Duodenal mucosa (tissue), 2 donors: ENCODE measurements at regions not wholly inside any gene's neighbourhood (a gene's known extent, or its start where the extent isn't known, plus 50 kb on each side); places are given as distances from the start of the nearest gene placed in this dataset.

Experiments
- H3K27ac ChIP-seq: one replicate; pipeline ENCODE4 v1.7.0; 2013; ENCODE audit warnings: low read depth, low read length
- H3K27me3 ChIP-seq, 2 donors: one replicate each; pipeline ENCODE4 v1.7.0; 2013; ENCODE audit warnings: low read length in 2 of 2, control low read depth in 1 of 2; ENCODE audit not compliant: insufficient read depth in 2 of 2, control insufficient read depth in 1 of 2
- H3K36me3 ChIP-seq, 2 donors: one replicate each; pipeline ENCODE4 v1.7.0; 2013; ENCODE audit warnings: low read length in 2 of 2, control low read depth in 1 of 2; ENCODE audit not compliant: insufficient read depth in 2 of 2, control insufficient read depth in 1 of 2
- H3K4me1 ChIP-seq, 2 donors: one replicate each; pipeline ENCODE4 v1.7.0; 2013; ENCODE audit warnings: low read length in 2 of 2, control low read depth in 1 of 2; ENCODE audit not compliant: insufficient read depth in 2 of 2, control insufficient read depth in 1 of 2
- H3K4me3 ChIP-seq, 2 donors: one replicate each; pipeline ENCODE4 v1.7.0; 2013; ENCODE audit warnings: low read length in 2 of 2, low read depth in 1 of 2
- H3K9ac ChIP-seq, 2 donors: one replicate each; pipeline ENCODE4 v1.7.0; 2013; ENCODE audit warnings: low read length in 2 of 2, low read depth in 1 of 2
- H3K9me3 ChIP-seq, 2 donors: one replicate each; pipeline ENCODE4 v1.7.0; 2013; ENCODE audit warnings: low read length in 2 of 2, control low read depth in 1 of 2; ENCODE audit not compliant: control insufficient read depth in 1 of 2

DNA sequence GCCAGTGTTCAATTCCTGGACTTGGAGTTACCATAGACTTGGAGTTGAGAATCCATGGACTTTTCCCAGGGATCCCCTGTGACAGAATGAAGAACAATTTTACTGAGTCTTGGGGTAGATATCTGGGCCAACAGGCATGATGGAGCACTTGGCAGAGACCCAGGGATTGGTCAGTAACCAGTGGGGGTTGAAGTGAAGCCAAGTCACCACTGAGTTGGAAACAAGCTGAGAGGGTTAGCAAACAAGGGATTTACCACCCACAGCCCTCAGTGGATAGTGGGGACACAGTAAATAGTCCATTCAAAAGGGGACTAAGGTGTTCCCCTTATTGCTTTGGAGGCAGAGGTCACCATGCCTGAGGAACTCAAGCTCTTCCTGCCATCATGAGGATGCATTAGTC is 281.7 kb downstream of the PPP1R2C start:
- H3K9ac ChIP-seq, result no peak overlapping the region
- no peaks in the 10 kb centered on the region for H3K36me3 ChIP-seq
- H3K9me3 ChIP-seq, result no peaks in the 10 kb centered on the region
- no peak overlapping the region for H3K27ac ChIP-seq
- no peak overlapping the region for H3K4me3 ChIP-seq
- H3K4me1 ChIP-seq, result no peaks in the 10 kb centered on the region
- no peaks in the 10 kb centered on the region for H3K27me3 ChIP-seq

GRCh38 chrX:42495139-42495538 is 282.8 kb downstream of the PPP1R2C start:
- H3K9me3 ChIP-seq, result no peaks in the 10 kb centered on the region
- H3K4me1 ChIP-seq, result no peaks in the 10 kb centered on the region

GRCh38 chrX:42491137-42491907 is 286.6 kb downstream of the PPP1R2C start:
- H3K27ac ChIP-seq, result no peak overlapping the region
- H3K4me3 ChIP-seq, result no peak overlapping the region
- no peak overlapping the region for H3K9ac ChIP-seq
- H3K36me3 ChIP-seq, result no peaks in the 10 kb centered on the region
- H3K4me1 ChIP-seq, result no peaks in the 10 kb centered on the region
- H3K27me3 ChIP-seq, result no peaks in the 10 kb centered on the region
- H3K9me3 ChIP-seq, result no peaks in the 10 kb centered on the region

More at GRCh38 chrX:42495139-42495538, 282.8 kb downstream of the PPP1R2C start:
- no peak overlapping the region for H3K4me3 ChIP-seq
- H3K27ac ChIP-seq, result no peak overlapping the region
- no peaks in the 10 kb centered on the region for H3K36me3 ChIP-seq
- H3K27me3 ChIP-seq, result no peaks in the 10 kb centered on the region
- no peak overlapping the region for H3K9ac ChIP-seq

GRCh38 chrX:42490111-42490510 is 287.9 kb downstream of the PPP1R2C start:
- H3K36me3 ChIP-seq, result no peaks in the 10 kb centered on the region
- H3K9me3 ChIP-seq, result no peaks in the 10 kb centered on the region
- no peak overlapping the region for H3K27ac ChIP-seq
- no peak overlapping the region for H3K4me3 ChIP-seq
- H3K9ac ChIP-seq, result no peak overlapping the region
- no peaks in the 10 kb centered on the region for H3K27me3 ChIP-seq
- no peaks in the 10 kb centered on the region for H3K4me1 ChIP-seq

GRCh38 chrX:42485601-42486000 is 292.4 kb downstream of the PPP1R2C start:
- Histone ChIP-seq H3K27ac (no peak overlapping the region), H3K36me3 (no peaks in the 10 kb centered on the region), H3K4me3 (no peak overlapping the region), H3K27me3 (no peaks in the 10 kb centered on the region), H3K9me3 (no peaks in the 10 kb centered on the region), H3K4me1 (no peaks in the 10 kb centered on the region), H3K9ac (no peak overlapping the region)

GRCh38 chrX:42484233-42484632 is 293.7 kb downstream of the PPP1R2C start:
- Histone ChIP-seq H3K9me3 (no peaks in the 10 kb centered on the region), H3K4me1 (no peaks in the 10 kb centered on the region), H3K27ac (no peak overlapping the region), H3K4me3 (no peak overlapping the region), H3K27me3 (no peaks in the 10 kb centered on the region), H3K9ac (no peak overlapping the region), H3K36me3 (no peaks in the 10 kb centered on the region)

GRCh38 chrX:42477396-42477795 is 300.6 kb downstream of the PPP1R2C start:
- H3K9ac ChIP-seq, result no peak overlapping the region
- H3K36me3 ChIP-seq, result no peaks in the 10 kb centered on the region
- H3K9me3 ChIP-seq, result no peaks in the 10 kb centered on the region
- H3K27me3 ChIP-seq, result no peaks in the 10 kb centered on the region
- H3K4me3 ChIP-seq, result no peak overlapping the region
- no peaks in the 10 kb centered on the region for H3K4me1 ChIP-seq
- no peak overlapping the region for H3K27ac ChIP-seq

DNA sequence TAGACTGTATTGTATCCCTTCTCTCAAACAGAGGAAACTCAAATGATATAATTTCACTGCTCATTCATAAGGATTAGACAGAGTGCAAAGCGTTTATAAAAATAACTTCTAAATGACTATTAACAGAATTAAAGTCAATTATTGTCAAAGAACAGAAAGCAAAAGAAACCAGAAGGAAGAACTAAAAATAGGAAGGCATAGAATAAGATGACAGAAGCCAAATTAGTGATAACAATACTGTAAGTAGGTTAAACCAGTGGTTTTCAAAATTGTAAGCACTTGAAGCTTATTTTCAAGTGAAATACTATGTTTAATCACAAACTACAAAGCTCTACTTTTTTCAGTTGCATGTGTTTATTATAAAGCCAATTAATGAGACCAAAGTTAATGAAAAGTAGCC is 305.2 kb downstream of the PPP1R2C start:
- Histone ChIP-seq H3K27ac (no peak overlapping the region), H3K9me3 (no peaks in the 10 kb centered on the region), H3K4me1 (no peaks in the 10 kb centered on the region), H3K36me3 (no peaks in the 10 kb centered on the region), H3K27me3 (no peaks in the 10 kb centered on the region), H3K9ac (no peak overlapping the region), H3K4me3 (no peak overlapping the region)

DNA sequence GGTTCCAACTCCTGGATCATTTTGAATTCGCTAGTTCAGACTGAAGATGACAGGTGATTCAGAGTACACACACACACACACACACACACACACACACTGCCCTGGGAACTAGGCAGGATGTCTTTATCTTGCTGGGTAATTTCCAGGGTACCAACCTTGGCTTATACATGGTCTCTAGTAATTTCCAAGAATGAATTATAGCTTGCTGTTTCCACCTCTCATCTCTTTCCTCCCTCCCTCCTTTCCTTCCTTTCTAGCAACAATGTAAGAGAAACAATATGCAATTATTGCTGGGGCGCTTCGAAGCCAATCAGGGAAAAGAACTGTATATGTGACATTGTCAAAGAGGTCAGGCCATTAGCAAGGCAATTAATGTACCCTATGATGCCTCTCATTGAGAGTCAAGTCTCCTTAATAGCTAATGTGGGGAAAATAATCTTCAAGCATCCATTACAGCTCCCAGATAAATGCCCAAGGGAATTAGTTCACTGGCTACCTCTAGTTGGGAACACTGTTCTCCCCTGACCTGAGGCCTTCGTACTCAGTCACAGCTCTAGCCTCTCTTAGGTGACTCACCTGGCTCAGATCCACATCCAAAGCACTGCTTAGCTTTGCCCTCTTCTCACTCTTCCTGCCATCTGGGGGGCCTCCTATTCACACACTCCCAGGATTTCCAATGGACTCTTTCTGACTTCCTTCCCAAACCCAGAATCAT is 311.5 kb downstream of the PPP1R2C start:
- Histone ChIP-seq H3K27ac (no peak overlapping the region), H3K36me3 (no peaks in the 10 kb centered on the region), H3K4me3 (no peak overlapping the region), H3K27me3 (no peaks in the 10 kb centered on the region), H3K9ac (no peak overlapping the region), H3K9me3 (no peaks in the 10 kb centered on the region), H3K4me1 (no peaks in the 10 kb centered on the region)

GRCh38 chrX:42465821-42466220 is 312.1 kb downstream of the PPP1R2C start:
- H3K4me1 ChIP-seq, result no peaks in the 10 kb centered on the region
- H3K27ac ChIP-seq, result no peak overlapping the region
- no peak overlapping the region for H3K4me3 ChIP-seq
- no peak overlapping the region for H3K9ac ChIP-seq
- H3K36me3 ChIP-seq, result no peaks in the 10 kb centered on the region
- no peaks in the 10 kb centered on the region for H3K9me3 ChIP-seq
- no peaks in the 10 kb centered on the region for H3K27me3 ChIP-seq
